ENCODE measurements at regions not wholly inside any gene's neighbourhood (a gene's known extent, or its start where the extent isn't known, plus 50 kb on each side); places are given as distances from the start of the nearest gene placed in this dataset.

DNA sequence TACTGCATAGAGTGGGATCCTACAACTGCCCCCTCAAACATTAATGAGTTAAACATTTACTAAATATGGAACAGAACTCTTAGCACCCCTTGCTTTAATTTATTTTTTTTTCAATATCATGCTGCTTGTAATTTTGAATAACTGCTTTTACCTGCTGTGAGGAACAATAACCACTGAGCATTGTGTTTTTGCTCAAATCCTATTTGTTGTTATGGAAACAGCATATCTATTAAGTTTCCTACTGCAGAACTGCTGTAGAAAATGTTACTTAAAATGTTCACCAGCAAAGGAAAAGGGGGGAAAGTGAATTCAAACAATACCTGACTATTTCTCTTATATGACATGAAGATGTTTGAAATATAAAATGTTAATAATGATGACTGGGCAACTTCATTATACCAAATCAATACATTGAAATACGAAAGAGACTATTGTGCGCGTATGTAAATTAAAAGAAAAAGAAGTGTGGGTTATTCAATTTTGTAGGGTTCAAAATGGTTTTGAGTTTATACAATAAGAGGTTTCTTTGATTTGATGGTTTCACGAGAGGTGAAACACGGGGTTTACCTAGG is 1043.8 kb upstream of the NUDT12 start:
- Histone ChIP-seq H3K9me3 (replicated peaks; ENCODE audit: control insufficient read depth, insufficient read depth, low read length) (no peaks in the 10 kb centered on the region), H2AFZ (ENCODE audit: low read depth, low read length) (no peak overlapping the region), H3K4me2 (ENCODE audit: insufficient read depth, low read length) (no peak overlapping the region), H3K27me3 (ENCODE audit: control insufficient read depth in 2 of 2, insufficient read depth in 2 of 2, low read length in 2 of 2) (no peaks in the 10 kb centered on the region), H4K20me1 (replicated peaks; ENCODE audit: control insufficient read depth, extremely low read depth, insufficient read depth, low read length) (no peaks in the 10 kb centered on the region), H3K79me2 (ENCODE audit: control insufficient read depth, insufficient read depth, low read length) (no peaks in the 10 kb centered on the region), H3K9ac (replicated peaks; ENCODE audit: extremely low read depth, insufficient read depth, low read length) (no peak overlapping the region), H3K9me1 (replicated peaks; ENCODE audit: control insufficient read depth, extremely low read depth, insufficient read depth, low read length) (no peaks in the 10 kb centered on the region), H3K4me3 (replicated peaks in 1 of 3; ENCODE audit: insufficient read depth in 1 of 3, low read depth in 1 of 3, low read length in 3 of 3) (no peak overlapping the region), H3K4me1 (ENCODE audit: control insufficient read depth, extremely low read depth, insufficient read depth, low read length) (no peaks in the 10 kb centered on the region), H3K36me3 (ENCODE audit: control insufficient read depth in 2 of 2, extremely low read depth in 1 of 2, insufficient read depth in 2 of 2, low read length in 2 of 2) (no peaks in the 10 kb centered on the region), H3K27ac (ENCODE audit: insufficient read depth, low read depth, low read length) (no peak overlapping the region)
- POLR2A ChIA-PET, result no interaction called here
- FAIRE-seq (no peak), DNase-seq (ENCODE audit: low read depth, low spot score) (no peak)
- BruUV-seq (replicated peaks), result no TSS peak
- TF ChIP-seq POLR2A (IDR thresholded peaks at IDR 0.05; ENCODE audit: low read depth, low read length) (no peak), GATA2 (IDR thresholded peaks at IDR 0.05; ENCODE audit: insufficient read depth, insufficient read length, low read depth, low read length) (no peak), FOS (IDR thresholded peaks at IDR 0.05; ENCODE audit: borderline replicate concordance, insufficient read depth, low read length) (no peak), EZH2 (IDR thresholded peaks at IDR 0.05; ENCODE audit: borderline replicate concordance, low read depth, low read length, severe bottlenecking) (no peak), MYC (IDR thresholded peaks at IDR 0.05; ENCODE audit: low read depth, low read length) (no peak), JUN (IDR thresholded peaks at IDR 0.05; ENCODE audit: borderline replicate concordance, insufficient read depth, insufficient read length, low read depth) (no peak), POLR2AphosphoS5 (IDR thresholded peaks at IDR 0.05; ENCODE audit: insufficient read depth, low read depth, low read length) (no peak)
- TF ChIP-seq, protein P1, sequence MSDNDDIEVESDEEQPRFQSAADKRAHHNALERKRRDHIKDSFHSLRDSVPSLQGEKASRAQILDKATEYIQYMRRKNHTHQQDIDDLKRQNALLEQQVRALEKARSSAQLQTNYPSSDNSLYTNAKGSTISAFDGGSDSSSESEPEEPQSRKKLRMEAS (IDR thresholded peaks at IDR 0.05; ENCODE audit: insufficient read depth, insufficient read length), result no peak
- TF ChIP-seq, protein P2, sequence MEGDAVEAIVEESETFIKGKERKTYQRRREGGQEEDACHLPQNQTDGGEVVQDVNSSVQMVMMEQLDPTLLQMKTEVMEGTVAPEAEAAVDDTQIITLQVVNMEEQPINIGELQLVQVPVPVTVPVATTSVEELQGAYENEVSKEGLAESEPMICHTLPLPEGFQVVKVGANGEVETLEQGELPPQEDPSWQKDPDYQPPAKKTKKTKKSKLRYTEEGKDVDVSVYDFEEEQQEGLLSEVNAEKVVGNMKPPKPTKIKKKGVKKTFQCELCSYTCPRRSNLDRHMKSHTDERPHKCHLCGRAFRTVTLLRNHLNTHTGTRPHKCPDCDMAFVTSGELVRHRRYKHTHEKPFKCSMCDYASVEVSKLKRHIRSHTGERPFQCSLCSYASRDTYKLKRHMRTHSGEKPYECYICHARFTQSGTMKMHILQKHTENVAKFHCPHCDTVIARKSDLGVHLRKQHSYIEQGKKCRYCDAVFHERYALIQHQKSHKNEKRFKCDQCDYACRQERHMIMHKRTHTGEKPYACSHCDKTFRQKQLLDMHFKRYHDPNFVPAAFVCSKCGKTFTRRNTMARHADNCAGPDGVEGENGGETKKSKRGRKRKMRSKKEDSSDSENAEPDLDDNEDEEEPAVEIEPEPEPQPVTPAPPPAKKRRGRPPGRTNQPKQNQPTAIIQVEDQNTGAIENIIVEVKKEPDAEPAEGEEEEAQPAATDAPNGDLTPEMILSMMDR (IDR thresholded peaks at IDR 0.05; ENCODE audit: extremely low read depth in 1 of 2, insufficient read depth in 1 of 2, low read depth in 1 of 2, low read length in 2 of 2), result no peak
- CTCF ChIA-PET, result no interaction called here
- intact Hi-C loops (cut with micrococcal nuclease), result no loop called here
- dilution Hi-C loops (cut with MboI; ENCODE audit: extremely low pct_ligation_motif_present, low sequenced_read_pairs), result no loop called here

Data from endothelial cell of umbilical vein (primary cell).